GM04503 (cell line): ENCODE measurements at regions not wholly inside any gene's neighbourhood (a gene's known extent, or its start where the extent isn't known, plus 50 kb on each side); places are given as distances from the start of the nearest gene placed in this dataset.

ENCODE experiments used
- DNase-seq: peaks from one replicate; pipeline ENCODE4 v3.0.0-alpha.2; 2012; ENCODE audit warnings: low read depth

DNA sequence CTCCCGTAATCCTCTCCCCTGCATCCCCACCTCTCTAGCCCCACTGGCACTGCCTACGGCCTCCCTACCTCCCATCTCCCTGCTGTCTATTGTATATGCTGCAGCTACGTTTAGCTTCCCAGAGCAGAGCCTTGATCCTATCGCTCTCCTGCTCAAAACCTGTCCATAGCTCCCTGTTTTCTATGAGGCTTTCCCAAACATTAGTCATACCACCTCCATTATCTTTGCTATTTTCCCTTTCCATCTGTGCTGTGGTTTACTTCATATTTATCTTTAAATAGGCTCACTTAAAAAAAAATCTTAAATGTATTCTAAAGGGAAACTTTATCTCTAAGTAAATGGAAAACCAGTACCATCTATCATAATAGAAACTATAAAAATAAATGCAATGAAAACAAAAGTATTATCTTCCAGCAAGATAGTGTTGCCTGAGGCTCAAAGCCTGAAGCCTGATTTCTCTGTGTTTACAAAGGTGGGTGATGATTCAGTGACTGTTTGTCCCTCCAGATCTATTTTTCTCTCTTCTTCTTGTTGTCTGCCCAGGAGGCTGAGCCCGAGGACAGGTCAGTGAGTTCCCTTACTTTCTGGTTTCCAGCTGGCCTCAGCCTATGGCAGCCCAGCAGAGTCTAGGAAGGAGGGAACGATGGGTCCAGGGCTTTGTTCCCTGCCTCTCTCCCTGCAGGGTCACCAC lies 397.1 kb upstream of the CFAP20DC start:
- DNase-seq = no peak

DNA sequence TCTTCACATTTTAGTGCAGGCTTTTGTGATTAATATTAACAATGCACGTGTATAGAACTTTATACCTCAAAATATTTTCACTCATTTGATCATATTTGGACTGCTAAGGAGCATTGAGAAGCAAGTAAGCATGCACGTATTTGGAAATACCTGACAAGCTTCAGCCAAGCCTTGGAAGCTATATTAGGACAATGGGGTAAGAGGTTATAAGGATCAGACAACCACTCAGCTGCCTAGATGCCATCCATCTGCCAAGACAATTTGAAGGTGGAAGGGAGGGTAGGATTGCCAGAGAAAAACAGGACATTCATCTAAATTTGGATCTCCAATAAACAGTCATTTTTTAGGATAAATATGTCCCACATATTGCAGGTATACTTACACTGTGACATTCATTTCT lies 394.9 kb upstream of the CFAP20DC start:
- DNase-seq = no peak

GRCh38 chr3:59444294-59444671 lies 394.5 kb upstream of the CFAP20DC start:
- DNase-seq = no peak

GRCh38 chr3:59443618-59444293 lies 393.9 kb upstream of the CFAP20DC start:
- no peak for DNase-seq

- no peak for DNase-seq
Measured at GRCh38 chr3:59442046-59442445, 392.2 kb upstream of the CFAP20DC start.

- no peak for DNase-seq
Measured at GRCh38 chr3:59440285-59441028, 390.6 kb upstream of the CFAP20DC start.

- DNase-seq = no peak
Measured at GRCh38 chr3:59438492-59438891, 388.7 kb upstream of the CFAP20DC start.

- DNase-seq = no peak
Measured at GRCh38 chr3:59436164-59436958, 386.5 kb upstream of the CFAP20DC start.

GRCh38 chr3:59433546-59433945 lies 383.7 kb upstream of the CFAP20DC start:
- no peak for DNase-seq

DNA sequence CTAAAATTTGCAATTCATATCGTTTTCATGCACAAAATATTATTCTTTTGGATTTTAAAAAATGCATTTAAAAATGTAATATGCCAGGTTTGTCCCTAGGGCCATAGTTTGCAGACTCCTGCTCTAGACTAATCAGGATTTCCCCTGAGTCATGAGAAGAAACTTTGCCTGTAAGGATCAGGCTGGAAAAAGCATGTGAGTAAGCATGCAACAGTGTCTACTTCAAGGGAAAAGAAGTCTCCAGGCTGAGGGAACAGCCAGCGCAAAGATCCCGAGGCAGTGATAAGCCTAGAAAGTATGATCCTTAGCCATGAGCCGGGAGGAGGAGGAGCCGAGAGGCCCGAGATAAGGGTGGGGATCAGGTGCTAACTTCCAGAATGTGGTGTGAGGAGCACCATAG lies 382.8 kb upstream of the CFAP20DC start:
- no peak for DNase-seq

- no peak for DNase-seq
Measured at GRCh38 chr3:59430341-59430740, 380.5 kb upstream of the CFAP20DC start.

GRCh38 chr3:59429198-59429597 lies 379.4 kb upstream of the CFAP20DC start:
- DNase-seq = no peak

- peak; percentile 74 for DNase-seq
Measured at GRCh38 chr3:59426821-59427565, 377.2 kb upstream of the CFAP20DC start.

- DNase-seq = no peak
Measured at GRCh38 chr3:59425942-59426341, 376.1 kb upstream of the CFAP20DC start.

DNA sequence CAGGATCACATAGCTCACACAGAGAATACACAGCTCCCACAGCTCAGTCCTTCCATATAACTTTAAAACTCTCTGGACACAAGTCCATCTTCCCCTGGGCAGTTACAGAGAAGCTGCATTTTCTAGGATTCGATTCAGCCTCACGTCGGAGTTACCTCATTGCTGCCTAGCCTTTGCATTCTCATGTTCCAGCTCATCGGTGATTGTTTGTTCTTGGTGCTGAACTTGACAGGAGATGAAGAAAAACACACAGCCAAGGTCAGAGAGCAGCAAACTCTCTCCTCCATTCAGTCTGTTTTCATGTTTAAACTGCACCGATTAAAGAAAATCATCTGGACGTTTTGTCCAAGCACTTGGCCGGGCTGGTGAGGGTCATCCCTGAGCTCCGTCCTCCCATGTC lies 375.5 kb upstream of the CFAP20DC start:
- peak; percentile 48 for DNase-seq

- peak; percentile 51 for DNase-seq
Measured at GRCh38 chr3:59424268-59425010, 374.6 kb upstream of the CFAP20DC start.

DNA sequence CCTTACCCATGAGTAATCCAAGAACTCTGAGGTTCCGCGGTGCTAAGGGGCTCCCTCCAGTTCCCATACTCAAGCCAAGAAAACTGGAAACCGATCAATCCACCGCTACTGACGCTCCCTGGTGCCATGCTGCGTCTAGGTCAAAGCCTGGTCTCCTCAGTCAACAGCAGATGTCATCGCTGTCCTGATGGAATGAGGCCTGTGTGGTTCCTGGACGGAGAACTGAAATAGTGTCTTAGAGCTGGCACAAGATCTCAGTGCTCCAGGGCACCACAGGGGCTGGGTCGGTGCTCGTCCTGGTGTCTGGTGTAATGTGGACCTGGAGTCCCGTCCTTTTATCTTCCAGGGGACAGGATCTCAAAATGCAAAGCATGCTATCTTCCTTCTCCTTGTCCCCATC lies 373.9 kb upstream of the CFAP20DC start:
- DNase-seq = no peak

DNA sequence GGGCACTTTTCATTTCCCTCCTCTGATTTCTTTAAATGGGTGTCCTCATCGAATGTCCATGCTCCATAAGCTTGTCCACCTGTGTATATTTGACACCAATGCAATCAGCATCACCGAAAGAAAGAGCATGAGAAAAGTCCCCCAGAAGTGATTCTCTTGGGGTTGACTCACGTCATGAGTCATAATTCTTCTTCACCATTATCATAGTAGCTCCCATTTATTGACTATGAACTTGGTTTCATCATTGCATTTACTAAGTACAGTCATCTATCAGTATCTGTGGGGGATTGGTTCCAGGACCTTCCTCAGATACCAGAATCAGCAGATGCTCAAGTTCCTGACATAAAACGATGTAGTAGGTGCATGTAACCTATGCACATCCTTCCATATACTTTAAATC lies 372.5 kb upstream of the CFAP20DC start:
- no peak for DNase-seq

GRCh38 chr3:59418836-59419235 lies 369.0 kb upstream of the CFAP20DC start:
- DNase-seq = no peak

DNA sequence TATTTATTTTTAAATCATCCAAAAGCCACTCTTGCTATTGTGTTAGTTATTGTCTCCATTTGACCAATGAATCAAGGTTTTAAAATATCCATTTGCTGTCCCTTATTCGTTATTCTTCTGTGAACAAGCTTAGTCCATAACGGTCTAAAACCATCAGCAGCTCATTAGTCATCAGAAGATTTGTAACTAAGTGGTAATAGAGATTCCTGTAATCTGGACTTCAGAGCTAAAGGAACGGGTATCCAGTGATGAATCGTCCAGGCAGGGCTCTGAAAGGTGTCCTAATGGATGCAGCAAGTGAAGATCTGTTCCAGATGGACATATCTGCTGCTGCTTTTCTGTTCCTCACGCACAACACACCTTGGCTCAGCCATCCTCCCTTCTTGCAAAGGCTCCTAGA lies 362.7 kb upstream of the CFAP20DC start:
- DNase-seq = no peak

DNA sequence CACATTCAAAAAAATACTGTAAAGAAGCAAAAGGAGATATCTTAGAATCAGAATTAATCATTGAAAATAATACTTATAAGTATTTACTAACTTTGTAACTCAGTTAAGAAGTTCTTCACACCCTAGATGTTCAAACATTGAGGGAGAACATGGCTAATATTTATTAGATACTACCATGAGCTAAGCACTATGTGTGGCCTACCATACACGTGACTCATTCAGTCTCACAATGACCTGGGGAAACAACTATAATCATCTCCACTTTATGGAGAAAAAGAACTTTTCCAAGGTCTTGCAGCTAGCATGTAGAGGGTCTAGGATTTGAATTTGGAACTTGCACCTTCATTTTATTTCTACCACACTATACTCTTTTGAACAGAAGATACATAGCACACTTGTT lies 361.9 kb upstream of the CFAP20DC start:
- no peak for DNase-seq
